C1 segment of cervical spinal cord (tissue), 14 donors: ENCODE measurements at regions not wholly inside any gene's neighbourhood (a gene's known extent, or its start where the extent isn't known, plus 50 kb on each side); places are given as distances from the start of the nearest gene placed in this dataset.
"Not testable (repeated sequence)": the region's sequence is repeated elsewhere in the genome, so short reads cannot be mapped to it uniquely, and the experiment has no call there.

Experiments used
- DNase-seq, 14 donors: peaks; one replicate each; lab custom pipeline; 2025; lab: John Stamatoyannopoulos, UW

DNA sequence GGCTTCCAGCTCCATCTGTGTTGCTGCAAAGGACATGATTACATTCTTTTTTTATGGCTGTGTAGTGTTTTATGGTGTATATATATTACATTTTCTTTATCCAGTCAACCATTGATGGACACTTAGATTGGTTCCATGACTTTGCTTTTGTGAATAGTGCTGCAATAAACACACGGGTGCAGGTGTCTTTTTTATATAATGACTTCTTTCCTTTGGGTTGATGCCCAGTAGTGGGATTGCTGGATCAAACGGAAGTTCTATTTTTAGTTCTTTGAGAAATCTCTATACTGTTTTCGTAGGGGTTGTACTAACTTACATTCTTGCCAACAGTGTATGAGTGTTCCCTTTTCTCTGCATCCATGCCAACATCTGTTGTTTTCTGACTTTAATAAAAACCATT, 189.7 kb downstream of the ACTR3B start:
- DNase-seq, result no peak

DNA sequence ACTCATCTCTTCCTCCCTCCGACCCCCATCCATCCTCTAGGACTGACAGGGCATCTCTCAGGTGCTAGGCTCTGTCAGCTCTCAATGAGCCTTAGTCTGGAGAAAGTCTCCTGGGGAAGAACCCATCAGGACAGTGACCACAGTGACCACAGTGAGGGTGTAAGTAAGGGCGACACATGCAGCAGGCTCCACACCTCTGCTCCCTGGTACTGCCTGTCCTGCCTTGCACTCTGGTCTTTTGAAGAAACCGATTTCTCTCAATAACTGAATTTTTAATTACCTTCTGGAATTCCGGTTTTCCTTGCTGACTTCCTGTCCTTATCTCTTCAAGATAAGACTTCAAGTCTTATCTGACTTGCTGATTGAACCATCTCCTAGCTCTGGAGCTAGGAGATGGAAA, 190.2 kb downstream of the ACTR3B start:
- DNase-seq, result no peak

DNA sequence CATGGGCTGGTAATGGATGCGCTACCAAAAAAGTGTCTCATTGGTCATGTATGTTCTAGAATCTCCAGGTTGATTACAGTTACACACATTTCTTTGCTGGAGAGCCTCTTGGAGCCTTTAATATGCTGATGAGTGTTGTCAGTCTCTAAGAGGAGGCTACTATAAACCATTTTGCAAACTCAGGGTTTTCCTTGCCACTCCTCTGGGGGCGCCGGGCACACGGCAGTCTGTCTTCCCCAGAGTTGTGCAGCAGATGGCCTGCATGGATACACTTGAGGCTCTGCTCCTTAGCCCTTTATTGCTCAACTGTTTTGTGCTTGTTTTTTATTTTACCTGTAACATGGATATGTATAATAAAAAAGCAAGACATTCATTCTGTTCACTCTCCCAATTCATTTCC, 196.5 kb downstream of the ACTR3B start:
- DNase-seq, result no peak

DNA sequence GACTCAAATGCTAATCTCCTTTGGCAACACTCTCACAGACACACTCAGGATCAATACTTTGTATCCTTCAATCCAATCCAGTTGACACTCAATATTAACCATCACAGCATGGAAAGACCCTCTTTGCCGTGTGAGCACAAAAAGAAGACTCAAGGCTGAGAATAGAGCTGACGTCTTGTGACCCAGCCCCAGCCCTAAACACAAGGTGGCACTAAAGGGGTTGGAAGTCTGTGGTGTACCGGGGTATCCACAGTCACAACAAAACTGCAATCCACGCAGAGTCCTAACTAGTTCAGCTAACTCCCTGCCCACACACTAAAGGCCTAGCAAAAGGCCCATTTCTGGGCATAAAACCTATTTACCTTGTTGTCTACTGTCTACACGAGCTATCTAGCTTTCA, 200.1 kb downstream of the ACTR3B start:
- DNase-seq, result no peak

DNA sequence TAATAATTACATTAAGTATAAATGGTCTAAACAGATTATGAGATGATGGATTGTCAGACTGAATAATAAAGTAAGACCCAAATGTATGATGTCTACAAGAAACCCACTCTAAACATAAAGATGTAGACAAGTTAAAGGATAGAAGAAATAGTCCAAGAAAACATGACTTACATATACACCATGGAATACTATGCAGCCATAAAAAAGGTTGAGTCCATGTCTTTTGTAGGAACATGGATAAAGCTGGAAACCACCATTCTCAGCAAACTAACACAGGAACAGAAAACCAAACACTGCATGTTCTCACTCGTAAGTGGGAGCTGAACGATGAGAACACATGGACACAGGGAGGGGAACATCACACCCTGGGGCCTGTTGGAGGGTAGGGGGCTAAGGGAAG, 202.2 kb downstream of the ACTR3B start:
- not testable (repeated sequence) for DNase-seq

DNA sequence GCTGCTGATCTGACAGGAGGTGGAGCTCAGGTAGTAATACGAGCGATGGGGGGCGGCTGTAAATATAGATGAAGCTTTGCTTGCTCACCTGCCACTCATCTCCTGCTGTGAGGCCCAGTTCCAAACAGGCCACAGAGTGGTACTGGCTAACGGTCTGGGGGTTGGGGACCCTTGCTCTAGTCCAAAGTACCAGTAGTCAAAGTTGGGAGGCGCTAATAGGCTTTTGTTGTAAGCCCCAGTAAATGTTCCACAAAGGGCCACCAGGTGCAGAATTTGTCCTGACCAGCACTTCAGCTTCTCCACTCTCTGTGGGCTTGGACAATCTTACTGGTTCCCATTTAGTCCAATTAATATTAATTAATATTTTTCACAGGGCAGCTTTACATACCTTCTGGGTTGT, 206.6 kb downstream of the ACTR3B start:
- DNase-seq, result no peak

DNA sequence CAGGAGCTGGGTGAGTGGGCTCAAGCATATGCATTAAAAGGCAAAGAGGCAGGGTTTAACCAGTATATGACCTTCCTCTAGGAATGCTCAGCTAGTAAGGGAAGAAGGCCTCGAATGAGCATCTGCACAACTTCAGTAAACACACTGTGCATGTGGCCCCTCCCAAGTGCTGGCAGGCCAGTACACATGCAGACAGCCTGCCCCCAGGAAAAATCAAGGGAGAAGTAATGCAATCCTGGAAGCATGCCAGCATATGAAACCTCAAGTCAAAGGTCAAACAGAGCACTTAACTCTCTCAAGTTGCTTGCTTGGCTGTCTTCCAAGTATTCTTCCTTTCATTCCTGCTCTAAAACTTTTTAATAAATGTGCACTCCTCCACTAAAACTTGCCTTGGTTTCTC, 208.4 kb downstream of the ACTR3B start:
- DNase-seq, result no peak

DNA sequence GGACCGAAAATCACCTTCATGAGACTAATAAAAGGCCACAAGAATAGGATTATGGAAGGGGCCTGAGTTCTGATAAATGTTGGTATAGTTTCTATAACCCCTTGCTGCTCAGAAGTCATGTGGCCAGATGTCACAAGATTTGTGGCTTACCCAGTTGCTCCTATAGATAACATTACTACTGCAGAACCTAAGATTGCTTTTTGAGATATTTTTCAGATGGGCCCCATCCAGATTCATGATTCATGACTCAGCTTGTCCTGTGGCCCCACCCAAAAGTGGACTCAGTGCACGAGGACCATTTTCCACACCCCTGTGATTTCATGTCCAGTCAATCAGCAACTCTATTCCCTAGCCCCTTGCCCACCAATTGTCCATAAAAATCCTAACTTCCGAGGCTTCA, 209.0 kb downstream of the ACTR3B start:
- DNase-seq, result no peak

DNA sequence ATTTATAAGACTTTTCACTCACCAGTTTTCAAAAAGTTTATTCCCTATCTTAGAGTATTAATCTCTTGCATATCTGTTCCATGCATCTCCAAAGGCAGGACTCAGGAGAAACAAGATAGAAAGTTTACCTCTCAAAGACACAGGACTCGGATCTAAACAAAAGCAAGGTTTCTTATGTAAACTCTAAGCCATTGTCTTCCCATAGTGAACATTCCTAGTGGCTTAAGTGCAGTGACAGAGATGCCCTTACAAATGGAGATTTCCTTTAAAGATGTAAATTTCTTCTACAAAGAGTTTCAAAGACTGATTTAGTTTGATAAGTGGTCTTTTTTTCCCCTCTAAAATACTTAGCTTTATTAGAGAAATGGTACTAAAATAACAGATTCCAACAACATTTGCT, 209.8 kb downstream of the ACTR3B start:
- no peak for DNase-seq

DNA sequence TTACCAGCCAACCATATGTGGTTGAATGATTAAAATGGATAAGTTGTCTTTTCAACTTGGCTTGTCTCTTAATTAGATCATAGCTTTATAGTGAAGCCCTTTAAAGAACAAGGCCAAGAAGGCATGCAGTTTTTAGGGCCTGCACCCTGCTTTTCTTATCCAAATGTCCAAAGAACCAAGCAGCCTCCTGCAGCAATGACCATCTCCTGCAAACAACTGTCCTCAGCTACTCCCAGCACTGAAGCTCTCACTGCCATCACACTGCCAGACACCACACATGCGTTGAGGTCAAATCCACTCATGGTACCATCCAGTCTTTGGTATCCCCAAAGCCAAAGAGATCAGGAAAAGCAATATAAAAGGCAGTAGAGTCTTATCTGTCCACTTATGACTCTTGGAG, 210.3 kb downstream of the ACTR3B start:
- DNase-seq, result no peak

DNA sequence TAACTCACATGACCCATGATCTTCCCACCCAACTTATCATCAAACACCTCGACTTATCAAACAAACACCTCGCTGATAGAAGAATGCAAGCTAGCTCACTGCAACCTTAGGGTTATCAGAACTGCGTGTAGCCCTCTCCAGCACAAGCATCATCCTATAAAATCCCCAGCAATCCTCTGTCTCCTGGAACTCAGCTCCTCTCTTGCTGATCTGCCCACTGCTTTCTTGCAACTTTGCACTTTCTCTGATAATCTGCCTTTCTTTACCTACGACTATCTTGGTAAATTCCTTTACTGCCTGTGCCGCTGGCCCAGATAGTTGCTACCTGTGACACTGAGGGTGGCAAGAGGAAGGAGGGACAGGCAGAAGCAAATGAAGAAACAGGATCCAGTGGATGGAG, 210.9 kb downstream of the ACTR3B start:
- no peak for DNase-seq

DNA sequence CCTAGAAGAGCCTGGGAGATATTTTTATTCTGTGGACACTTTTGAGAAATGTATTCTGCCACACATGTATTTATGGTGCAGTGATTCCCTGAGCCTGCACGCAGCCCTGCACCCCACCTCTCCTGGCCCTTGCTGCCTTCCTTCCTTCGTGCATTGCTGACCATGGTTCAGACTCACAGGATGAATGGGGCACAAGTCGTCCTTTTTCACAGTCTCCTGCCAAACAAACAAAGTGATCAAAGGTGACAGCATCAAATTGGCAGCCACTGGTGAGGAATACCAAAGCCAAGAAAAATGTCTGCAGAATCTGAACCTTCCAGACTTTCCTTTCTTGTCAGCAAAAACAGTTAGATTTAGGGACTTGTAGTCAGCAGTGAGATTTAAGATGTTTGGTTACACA, 215.0 kb downstream of the ACTR3B start:
- no peak for DNase-seq

DNA sequence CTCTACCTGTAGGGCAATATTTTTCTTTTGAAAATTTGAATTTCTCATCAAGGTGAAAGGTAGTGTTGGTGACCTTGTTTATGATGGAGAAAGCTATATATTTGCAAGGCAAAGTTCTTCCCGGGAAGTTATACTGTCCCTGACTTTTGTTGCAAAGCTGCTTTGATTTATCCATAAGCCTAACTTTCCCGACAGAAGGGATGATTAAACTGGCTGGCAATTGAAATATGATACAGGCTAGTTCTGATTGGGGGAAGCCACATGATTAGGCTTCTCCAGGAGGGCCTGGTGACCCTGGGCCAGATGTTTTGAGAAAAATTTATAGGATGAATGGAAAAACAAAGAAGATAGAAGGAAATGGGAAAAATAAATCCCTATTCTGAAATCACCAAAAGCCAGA, 215.5 kb downstream of the ACTR3B start:
- no peak for DNase-seq

DNA sequence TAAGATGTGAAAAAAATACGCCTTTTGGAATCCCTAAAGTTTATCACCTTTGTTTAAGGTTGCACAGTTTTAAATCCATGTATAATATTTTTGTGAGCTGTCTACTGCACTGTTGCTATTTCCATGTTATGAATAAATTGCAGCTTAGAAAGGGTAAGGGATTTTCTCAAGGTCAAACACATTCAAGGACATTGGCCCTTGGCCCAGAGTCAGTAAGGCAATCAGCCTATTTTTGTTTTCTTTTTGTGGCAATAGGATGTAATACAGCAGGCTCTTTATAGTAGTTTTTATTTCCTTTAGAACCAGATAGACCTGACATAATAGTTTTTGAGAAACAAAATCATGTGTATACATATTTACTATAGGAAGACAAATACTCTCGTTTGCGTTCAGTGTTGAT, 219.8 kb downstream of the ACTR3B start:
- DNase-seq, result no peak

DNA sequence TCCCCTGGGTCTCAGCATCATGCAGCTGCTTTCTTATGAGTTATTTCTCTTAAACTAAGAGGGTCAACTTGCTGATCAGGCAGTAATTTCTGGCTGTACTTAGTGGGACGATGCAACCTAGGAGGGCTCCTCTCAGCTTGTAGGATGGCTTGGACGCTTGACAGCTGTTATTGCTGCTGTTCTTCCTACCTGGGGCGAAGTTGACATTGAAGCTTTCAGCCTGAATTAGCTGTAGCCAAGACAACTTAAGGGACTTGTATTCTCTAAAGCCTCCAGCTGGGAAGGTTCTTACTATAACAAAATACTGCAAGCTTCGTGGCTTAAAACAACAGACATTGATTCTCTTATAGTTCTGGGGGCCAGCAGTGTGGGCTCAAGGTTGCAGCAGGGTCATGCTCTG, 224.9 kb downstream of the ACTR3B start:
- DNase-seq, result no peak

DNA sequence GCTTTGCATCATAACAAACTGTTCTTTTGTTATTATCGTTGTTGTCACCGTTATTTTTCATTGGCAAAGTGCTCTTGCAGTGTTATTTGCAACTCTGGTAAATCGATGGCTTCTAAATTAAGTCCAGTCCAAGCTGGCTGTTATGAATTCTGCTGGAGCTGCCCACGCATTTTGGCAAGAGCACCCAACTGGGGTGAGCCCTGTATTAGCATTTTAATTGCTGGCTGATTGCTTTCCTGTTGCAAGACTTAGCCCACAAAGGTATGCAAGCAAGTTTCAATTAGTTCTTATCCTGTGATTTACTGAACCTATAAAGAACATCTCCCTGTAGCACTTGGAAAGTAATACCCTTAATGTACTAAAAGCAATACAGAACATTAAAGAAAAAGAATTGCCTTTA, 226.8 kb downstream of the ACTR3B start:
- DNase-seq, result no peak

DNA sequence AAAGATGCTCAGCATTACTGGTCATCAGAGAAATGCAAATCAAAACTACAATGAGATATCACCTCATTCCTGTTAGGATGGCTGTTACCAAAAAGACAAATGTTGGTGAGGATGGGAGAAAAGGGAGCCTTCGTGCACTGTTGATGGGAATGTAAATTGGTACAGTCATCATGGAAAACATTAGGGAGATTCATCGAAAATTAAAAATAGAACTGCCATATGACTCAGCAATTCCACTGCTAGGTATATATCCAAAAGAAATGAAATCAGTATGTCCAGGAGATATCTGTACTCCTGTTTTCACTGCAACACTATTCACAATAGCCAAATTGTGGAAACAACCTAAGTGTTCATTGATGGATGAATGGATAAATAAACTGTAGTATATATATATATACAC, 228.1 kb downstream of the ACTR3B start:
- DNase-seq, result no peak

DNA sequence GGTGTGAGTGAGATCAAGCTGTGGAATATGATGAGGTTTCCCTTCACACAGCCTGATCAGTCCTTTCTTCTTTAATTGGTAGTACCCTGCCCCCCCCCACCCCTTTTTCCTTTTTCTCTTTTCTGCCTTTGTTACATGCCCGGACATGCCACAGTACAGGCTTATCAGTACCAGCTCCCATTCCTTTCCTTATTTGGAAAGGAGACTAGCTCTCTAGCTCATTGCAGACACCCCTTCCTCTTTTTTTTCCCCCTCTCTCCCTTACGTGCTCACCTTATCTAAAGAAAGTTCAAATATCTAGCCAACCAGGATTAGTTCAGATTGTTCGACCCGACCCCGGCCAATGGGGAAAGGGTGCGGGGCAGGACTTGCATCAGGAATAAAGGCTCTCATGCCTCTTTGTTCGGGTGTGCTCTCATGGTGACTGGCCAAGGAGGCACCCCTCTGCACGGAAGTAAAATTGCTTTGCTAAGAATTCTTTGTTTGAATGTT, 230.4 kb downstream of the ACTR3B start:
- DNase-seq, result no peak

DNA sequence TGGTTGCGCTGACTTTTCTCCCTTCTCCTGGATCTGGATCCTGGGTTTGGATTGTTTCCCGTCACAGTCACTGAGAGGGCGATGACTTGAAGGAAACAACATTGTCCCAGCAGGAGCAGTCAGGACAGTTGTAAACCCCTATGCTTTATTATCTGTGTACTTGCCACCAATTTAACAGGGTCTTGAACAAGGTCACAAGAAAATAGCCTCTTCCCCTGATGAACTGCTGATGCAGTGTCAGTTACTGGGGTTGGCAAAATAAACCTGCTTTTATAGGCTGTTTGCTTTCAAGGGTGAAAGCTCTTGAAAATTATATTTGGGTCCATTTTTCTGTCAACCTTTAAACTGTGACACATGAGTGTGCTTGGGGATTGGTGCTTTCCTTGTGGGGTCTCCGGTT, 238.9 kb downstream of the ACTR3B start:
- no peak for DNase-seq

DNA sequence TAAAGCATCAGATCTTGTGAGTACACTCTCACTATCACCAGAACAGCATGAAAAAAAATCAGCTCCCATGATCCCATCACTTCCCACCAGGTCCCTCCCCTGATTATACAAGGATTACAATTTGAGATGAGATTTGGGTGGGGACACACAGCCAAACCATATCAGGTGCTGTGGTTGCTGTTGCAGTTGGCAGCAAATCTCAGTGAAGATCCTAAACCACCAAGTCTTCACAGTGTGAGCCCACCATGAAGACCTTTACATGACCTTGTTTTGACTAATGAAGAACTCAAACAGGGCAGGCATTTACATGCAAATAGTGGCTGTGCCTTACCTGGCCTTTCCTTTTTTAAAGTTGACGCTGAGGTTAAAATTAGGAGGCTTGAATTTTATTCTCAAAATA, 242.6 kb downstream of the ACTR3B start:
- DNase-seq, result no peak

DNA sequence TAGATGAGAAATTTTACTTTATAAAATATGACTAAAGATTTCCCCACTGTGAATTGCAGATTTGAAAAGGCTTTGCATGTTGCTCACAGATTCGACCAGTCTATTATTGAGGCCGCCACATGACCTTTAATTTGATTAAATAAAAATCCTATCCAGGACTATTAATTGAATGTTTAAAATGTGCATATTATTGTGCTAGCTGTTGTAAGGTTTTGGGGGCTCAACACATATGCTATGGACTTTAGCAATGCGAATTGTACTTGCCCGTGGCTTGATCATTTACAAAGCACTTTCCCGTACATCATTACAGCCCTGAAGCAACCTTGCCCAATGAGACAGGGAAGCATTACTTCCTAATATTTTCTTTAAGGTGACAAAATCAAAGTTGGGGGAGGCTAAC, 243.0 kb downstream of the ACTR3B start:
- DNase-seq, result no peak

DNA sequence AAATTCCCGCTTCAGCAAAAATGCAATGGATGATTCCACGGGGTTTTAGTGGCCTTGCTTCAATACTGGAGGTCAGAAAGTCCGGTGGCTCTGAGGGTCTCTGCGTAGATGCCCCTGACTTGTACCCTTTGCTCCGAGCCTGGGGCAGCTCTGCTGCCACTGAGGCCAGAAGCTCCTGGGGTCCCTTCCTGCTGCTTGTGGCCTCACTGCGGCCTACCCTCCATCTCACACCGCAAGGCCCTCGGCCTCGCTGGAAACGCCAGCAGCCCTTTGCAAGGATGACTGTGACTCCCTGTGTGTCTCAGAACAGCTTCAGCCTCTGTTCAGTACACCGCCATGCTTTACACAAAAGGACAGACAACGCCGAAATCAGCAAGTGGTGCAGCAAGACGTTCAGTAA, 244.8 kb downstream of the ACTR3B start:
- DNase-seq, result no peak

DNA sequence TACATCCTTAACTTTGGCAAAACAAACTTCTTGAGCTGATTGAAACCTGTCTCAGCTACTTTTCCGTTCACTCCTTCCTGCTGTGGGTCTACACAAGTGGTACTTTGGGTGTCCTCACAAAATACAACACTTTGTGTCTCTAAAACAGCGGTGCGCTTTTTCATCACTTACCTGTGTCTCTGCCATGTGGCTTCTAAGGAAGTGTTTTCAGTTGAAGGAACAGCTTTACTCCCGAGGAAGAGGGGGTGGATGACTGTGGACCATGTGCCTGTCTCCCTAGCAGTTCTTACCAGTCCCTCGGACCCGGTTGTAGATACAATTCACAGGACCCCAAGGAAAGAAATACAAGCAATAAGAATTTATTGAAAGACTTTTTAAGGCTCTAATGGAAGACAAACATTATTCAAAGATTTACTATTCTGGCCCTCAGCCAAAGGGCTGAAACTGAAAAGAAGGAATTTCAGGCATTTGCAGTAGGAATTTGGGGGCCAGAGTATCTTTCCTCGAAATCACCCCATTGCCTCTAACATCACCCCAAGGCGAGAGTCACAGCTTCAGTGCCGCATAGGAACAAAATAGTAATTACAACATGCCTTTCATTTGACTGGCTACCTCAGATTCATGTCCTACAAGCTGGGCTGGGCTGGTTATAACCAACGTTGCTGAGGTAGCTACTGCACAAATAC, 246.3 kb downstream of the ACTR3B start:
- no peak for DNase-seq

DNA sequence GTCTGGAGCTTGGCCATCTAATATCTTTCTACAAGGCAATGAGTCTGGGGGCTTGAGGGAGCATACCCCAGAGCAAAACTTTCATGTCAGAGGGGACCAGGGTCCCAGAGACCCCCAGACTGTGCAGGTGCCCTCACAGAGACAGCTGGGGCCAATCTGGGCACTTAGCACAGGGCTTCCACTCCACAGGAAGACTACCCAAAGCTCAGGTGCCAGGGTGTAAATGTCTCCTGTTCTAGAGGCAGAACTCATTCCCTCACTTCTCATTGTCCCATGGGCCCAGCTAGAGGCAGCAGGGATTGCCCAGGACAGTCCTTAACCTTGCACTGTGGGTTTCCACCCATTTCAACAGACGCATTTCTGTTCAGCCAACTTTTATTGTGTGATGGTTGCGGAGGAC, 246.9 kb downstream of the ACTR3B start:
- no peak for DNase-seq
